NCI-H526 treated with DMSO at 0.1 percent for 48 hours (cell line): ENCODE measurements at regions not wholly inside any gene's neighbourhood (a gene's known extent, or its start where the extent isn't known, plus 50 kb on each side); places are given as distances from the start of the nearest gene placed in this dataset.

Experiments used
- DNase-seq: peaks from one replicate; lab custom pipeline; 2025; lab: John Stamatoyannopoulos, UW

DNA sequence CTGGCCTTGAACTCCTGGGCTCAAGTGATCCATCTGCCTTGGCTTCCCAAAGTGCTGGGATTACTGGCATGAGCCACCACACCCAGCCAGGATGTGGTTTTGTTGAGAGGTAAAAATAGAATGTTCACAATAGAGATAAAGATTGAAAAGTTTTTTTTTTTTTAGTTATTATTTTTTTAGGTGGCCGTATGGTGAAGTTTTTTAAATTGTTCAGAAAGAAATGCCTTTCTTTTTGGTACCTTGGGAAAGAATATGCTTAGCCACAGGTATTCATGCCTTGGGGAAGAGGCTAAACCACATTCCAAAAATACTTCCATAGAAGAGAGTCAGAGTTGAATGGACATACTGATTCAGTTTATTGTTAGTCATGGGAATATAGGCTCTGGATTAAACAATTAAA, 143.4 kb downstream of the C11orf91 start:
- DNase-seq = no peak

DNA sequence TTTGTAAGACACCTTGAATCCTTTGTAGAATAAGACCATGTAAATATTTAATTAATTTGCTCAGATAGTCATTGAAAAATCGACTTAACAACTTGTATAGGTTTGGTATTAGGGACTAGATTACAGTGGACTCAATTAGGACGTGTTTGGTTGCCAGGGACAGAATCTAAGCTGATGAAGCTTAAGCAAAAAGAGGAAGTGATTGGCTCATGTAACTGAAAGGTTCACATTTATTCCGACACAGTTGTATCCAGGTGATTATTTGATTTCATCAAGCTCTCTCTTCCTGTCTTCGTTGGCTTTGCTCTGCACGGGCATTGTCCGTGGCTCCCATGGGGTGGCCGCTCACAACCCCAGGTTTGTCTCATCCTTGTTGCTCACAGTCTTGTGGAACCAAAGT, 146.4 kb downstream of the C11orf91 start:
- no peak for DNase-seq

- no peak for DNase-seq
Observed at GRCh38 chr11:33553486-33553885, 147.1 kb downstream of the C11orf91 start.

- no peak for DNase-seq
Observed at GRCh38 chr11:33552756-33553155, 147.9 kb downstream of the C11orf91 start.

- no peak for DNase-seq
Observed at GRCh38 chr11:33551051-33551450, 149.6 kb downstream of the C11orf91 start.

GRCh38 chr11:33549483-33549882, 151.1 kb downstream of the C11orf91 start:
- DNase-seq = no peak

- no peak for DNase-seq
Observed at GRCh38 chr11:33545931-33546330, 154.7 kb downstream of the C11orf91 start.

DNA sequence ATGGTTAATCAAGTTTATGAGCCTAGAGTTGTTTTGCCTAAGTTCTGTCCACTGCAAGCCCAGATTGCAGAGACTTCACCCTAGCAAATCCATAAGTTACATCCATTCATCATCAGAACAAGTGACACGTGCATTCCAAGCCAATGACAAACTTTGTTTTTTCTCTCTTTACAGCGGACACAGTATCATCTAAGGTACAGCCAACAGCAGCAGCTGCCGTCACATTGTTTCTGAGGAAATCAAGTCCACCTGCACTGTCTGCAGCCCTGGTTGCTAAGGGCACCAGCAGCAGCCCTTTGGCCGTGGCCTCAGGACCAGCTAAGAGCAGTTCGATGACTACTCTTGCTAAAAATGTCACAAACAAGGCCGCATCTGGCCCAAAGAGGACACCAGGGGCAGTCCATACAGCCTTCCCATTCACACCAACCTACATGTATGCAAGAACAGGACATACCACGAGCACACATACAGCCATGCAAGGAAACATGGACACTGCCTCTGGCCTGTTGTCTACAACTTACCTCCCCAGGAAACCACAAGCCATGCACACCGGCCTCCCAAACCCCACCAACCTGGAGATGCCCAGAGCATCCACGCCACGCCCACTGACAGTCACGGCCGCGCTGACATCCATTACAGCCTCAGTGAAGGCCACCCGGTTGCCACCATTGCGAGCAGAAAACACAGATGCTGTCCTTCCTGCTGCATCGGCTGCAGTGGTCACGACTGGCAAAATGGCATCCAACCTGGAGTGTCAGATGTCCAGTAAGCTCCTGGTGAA, 155.8 kb downstream of the C11orf91 start:
- no peak for DNase-seq

DNA sequence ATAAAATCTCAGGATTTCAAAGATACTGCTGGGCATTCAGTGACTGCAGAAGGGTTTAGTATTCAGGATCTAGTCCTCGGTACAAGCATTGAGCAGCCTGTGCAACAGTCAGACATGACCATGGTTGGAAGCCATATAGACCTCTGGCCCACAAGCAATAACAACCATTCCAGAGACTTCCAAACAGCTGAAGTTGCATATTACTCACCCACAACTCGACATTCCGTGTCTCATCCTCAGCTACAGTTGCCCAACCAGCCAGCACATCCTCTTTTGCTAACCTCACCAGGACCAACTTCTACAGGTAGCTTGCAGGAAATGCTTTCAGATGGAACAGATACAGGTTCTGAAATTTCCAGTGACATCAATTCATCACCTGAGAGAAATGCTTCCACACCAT, 156.8 kb downstream of the C11orf91 start:
- no peak for DNase-seq

DNA sequence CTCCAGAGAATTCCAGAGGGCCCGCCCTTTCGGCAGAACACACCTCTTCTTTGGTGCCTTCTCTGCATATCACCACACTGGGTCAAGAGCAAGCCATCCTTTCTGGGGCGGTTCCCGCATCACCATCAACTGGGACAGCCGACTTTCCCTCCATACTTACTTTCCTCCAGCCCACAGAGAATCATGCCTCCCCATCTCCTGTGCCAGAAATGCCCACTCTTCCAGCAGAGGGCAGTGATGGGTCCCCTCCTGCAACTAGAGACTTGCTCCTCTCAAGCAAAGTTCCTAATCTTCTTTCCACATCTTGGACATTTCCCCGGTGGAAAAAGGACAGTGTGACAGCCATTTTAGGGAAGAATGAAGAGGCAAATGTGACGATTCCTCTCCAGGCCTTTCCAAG, 157.7 kb downstream of the C11orf91 start:
- peak; percentile 7 for DNase-seq

GRCh38 chr11:33540946-33541915, 159.4 kb downstream of the C11orf91 start:
- DNase-seq = no peak

- DNase-seq = no peak
Observed at GRCh38 chr11:33540427-33540826, 160.2 kb downstream of the C11orf91 start.

- DNase-seq = no peak
Observed at GRCh38 chr11:33539751-33540150, 160.9 kb downstream of the C11orf91 start.

DNA sequence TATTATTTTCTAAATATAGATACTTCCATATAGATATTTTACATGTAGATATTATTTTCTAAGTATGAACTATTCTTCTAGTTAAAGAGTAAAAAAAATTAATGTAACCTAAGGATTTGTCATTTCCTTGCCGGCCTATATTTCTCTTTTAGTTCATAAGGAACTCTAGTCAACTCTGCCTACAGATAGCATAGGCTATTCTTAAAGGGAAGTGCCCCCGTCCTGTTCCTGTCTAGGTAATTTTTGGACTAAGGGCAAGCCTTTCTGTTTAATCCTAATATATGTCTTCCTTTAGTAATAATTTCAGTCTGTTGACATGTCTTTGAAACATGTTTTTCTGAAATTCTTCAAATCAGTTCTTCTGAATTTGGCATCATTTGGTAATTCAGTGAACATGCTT, 161.9 kb downstream of the C11orf91 start:
- DNase-seq = no peak

DNA sequence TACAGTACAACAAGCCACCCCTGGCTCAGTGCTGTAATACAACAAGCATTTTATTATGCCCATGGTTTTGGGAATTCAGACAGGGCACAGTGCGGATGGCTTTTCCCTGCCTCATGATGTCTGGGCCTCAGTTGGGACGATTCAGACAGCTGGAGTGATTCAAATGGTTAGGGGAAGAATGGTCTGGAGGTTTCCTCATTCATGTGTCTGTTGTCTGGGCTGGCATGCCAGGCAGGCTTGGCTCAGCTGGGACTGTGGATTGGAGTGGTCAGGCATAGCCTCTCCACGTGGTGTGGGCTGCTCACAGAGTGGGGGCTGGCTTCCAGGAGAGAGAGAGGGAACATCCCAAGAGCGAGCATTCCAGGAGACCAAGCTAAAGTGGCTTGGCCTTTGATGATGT, 164.4 kb downstream of the C11orf91 start:
- DNase-seq = no peak

DNA sequence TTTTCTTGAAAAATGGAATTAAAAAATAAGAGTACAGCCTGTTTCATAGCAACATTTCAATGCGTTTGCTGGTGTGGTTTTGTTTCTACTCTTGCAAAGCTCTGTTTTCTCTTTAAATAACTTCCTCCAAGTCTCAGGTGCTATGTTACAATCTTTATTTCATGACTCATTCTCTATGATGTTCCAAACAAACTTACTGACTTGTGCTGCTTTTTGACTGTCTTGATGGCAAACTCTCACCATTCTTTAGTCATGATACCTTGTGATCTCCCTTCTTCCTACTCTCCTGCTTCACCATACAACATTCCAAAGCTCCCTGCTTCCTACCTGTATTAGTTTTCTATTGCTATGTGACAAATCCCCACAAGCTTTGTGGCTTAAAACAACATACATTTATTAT, 166.1 kb downstream of the C11orf91 start:
- DNase-seq = no peak

- DNase-seq = peak; percentile 61
Observed at GRCh38 chr11:33533386-33534052, 167.1 kb downstream of the C11orf91 start.

DNA sequence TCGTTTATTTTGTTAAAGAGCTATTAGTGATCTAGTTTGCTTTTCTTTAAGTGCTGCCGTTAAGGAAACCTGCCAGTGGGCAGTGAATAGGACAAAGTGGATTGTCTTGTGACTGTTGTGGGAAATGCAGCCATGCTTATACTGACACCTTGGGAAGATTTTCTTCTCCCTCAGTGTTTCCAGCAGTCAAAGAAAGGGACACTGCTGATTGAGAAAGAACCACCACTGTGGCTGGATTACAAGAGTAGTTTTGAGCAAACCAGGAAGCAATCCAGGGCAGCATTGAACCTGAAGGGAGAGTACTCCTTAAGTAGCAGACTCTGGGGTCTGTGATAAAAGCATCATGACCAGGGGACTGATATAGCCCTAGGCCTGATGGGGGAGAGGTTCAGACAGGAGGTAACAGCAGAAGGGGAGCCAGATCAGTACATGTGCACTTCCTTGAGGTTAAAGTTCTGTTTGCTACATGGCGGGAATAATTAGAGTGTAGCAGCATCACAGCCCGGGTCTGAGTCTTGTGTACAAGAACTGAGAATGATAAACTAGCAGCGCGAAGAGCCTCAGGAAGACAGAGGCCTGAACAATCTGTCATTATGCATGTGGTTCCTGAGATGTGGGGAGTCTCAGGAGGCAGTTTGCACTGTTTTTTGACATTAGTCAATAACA, 167.8 kb downstream of the C11orf91 start:
- no peak for DNase-seq

DNA sequence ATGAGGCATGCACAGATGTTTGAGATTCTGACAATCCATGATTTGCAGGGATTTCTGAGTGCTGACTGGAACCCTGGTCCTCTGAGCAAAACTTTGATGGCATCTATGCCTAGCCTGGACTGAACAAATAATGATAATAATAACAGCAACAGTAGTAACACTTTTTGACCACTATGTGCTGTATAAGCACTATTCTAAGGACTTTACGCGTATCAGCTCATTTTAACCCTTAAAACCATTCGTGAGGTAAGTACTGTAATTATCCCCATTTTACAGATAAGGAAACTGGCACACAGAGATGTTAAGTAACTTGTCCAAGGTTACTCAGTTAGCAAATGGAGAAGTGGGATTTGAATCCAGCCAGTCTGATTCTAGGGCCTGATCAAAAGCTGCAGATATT, 168.4 kb downstream of the C11orf91 start:
- no peak for DNase-seq

GRCh38 chr11:33531743-33532181, 168.9 kb downstream of the C11orf91 start:
- DNase-seq = no peak

- no peak for DNase-seq
Observed at GRCh38 chr11:33530815-33531214, 169.8 kb downstream of the C11orf91 start.

DNA sequence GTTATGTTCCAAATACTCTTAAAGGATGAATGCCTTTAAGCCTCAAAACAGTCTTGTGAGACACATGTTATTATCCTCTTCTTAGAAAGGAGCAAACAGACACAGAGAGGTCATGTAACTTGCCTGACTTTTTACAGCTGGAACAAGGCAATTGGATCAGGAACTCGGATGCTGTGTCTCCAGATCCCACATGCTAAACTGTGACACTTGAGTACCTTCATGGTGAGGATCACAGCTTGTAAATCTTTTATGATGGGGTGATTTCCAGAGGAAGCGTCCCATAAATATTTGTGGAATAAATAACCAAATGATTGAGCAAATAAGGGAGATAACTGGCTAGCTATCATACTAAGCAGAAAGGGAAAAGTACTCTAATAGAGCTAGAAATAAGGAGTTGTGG, 171.2 kb downstream of the C11orf91 start:
- no peak for DNase-seq
